ENCODE measurements at regions not wholly inside any gene's neighbourhood (a gene's known extent, or its start where the extent isn't known, plus 50 kb on each side); places are given as distances from the start of the nearest gene placed in this dataset.

GRCh38 chr6:55696501-55696900, 117.5 kb upstream of the HMGCLL1 start:
- 83% methylated on average over 1 of the region's 2 CpGs for WGBS (ENCODE audit: insufficient coverage)
- Histone ChIP-seq H3K27ac (ENCODE audit: low read depth, low read length) (no peak overlapping the region), H3K36me3 (ENCODE audit: control insufficient read depth, insufficient read depth, low read length) (no peaks in the 10 kb centered on the region), H3K4me1 (ENCODE audit: control insufficient read depth, insufficient read depth, low read length) (no peaks in the 10 kb centered on the region), H3K9me3 (ENCODE audit: control insufficient read depth, insufficient read depth, low read length) (no peaks in the 10 kb centered on the region), H3K4me3 (ENCODE audit: low read depth, low read length) (no peak overlapping the region), H3K27me3 (ENCODE audit: control insufficient read depth, insufficient read depth, low read length) (no peaks in the 10 kb centered on the region)
- no peak for DNase-seq (ENCODE audit: low read depth in 4 of 6, low spot score in 6 of 6)

- H3K9me3 ChIP-seq (ENCODE audit: control insufficient read depth, insufficient read depth, low read length), result no peaks in the 10 kb centered on the region
- no peak for DNase-seq (ENCODE audit: low read depth in 4 of 6, low spot score in 6 of 6)
- no peaks in the 10 kb centered on the region for H3K36me3 ChIP-seq (ENCODE audit: control insufficient read depth, insufficient read depth, low read length)
- H3K27ac ChIP-seq (ENCODE audit: low read depth, low read length), result no peak overlapping the region
- no peak overlapping the region for H3K4me3 ChIP-seq (ENCODE audit: low read depth, low read length)
- no CpG with 5 or more reads among the region's 2 CpGs for WGBS (ENCODE audit: insufficient coverage)
- H3K4me1 ChIP-seq (ENCODE audit: control insufficient read depth, insufficient read depth, low read length), result no peaks in the 10 kb centered on the region
- H3K27me3 ChIP-seq (ENCODE audit: control insufficient read depth, insufficient read depth, low read length), result no peaks in the 10 kb centered on the region
Observed at GRCh38 chr6:55696041-55696440, 117.0 kb upstream of the HMGCLL1 start.

GRCh38 chr6:55694759-55695158, 115.8 kb upstream of the HMGCLL1 start:
- Histone ChIP-seq H3K36me3 (ENCODE audit: control insufficient read depth, insufficient read depth, low read length) (no peaks in the 10 kb centered on the region), H3K27me3 (ENCODE audit: control insufficient read depth, insufficient read depth, low read length) (no peaks in the 10 kb centered on the region), H3K4me1 (ENCODE audit: control insufficient read depth, insufficient read depth, low read length) (no peaks in the 10 kb centered on the region), H3K4me3 (ENCODE audit: low read depth, low read length) (no peak overlapping the region), H3K9me3 (ENCODE audit: control insufficient read depth, insufficient read depth, low read length) (no peaks in the 10 kb centered on the region), H3K27ac (ENCODE audit: low read depth, low read length) (no peak overlapping the region)
- DNase-seq (ENCODE audit: low read depth in 4 of 6, low spot score in 6 of 6), result no peak

- peak in 2 of 6 donors; percentile 49 to 50 for DNase-seq (ENCODE audit: low read depth in 4 of 6, low spot score in 6 of 6)
- WGBS (ENCODE audit: insufficient coverage), result 30% methylated on average over 2 of the region's 2 CpGs
- no peaks in the 10 kb centered on the region for H3K36me3 ChIP-seq (ENCODE audit: control insufficient read depth, insufficient read depth, low read length)
- H3K9me3 ChIP-seq (ENCODE audit: control insufficient read depth, insufficient read depth, low read length), result no peaks in the 10 kb centered on the region
- no peaks in the 10 kb centered on the region for H3K4me1 ChIP-seq (ENCODE audit: control insufficient read depth, insufficient read depth, low read length)
- no peak overlapping the region for H3K27ac ChIP-seq (ENCODE audit: low read depth, low read length)
- H3K27me3 ChIP-seq (ENCODE audit: control insufficient read depth, insufficient read depth, low read length), result no peaks in the 10 kb centered on the region
- no peak overlapping the region for H3K4me3 ChIP-seq (ENCODE audit: low read depth, low read length)
Observed at GRCh38 chr6:55694148-55694547, 115.2 kb upstream of the HMGCLL1 start.

- no peaks in the 10 kb centered on the region for H3K27me3 ChIP-seq (ENCODE audit: control insufficient read depth, insufficient read depth, low read length)
- no peaks in the 10 kb centered on the region for H3K36me3 ChIP-seq (ENCODE audit: control insufficient read depth, insufficient read depth, low read length)
- H3K4me3 ChIP-seq (ENCODE audit: low read depth, low read length), result no peak overlapping the region
- no peak for DNase-seq (ENCODE audit: low read depth in 4 of 6, low spot score in 6 of 6)
- H3K4me1 ChIP-seq (ENCODE audit: control insufficient read depth, insufficient read depth, low read length), result no peaks in the 10 kb centered on the region
- H3K27ac ChIP-seq (ENCODE audit: low read depth, low read length), result no peak overlapping the region
- H3K9me3 ChIP-seq (ENCODE audit: control insufficient read depth, insufficient read depth, low read length), result no peaks in the 10 kb centered on the region
- WGBS (ENCODE audit: insufficient coverage), result 23% methylated on average over 2 of the region's 3 CpGs
Observed at GRCh38 chr6:55679503-55679902, 100.5 kb upstream of the HMGCLL1 start.

GRCh38 chr6:55678330-55679224, 99.6 kb upstream of the HMGCLL1 start:
- Histone ChIP-seq H3K27me3 (ENCODE audit: control insufficient read depth, insufficient read depth, low read length) (no peaks in the 10 kb centered on the region), H3K4me3 (ENCODE audit: low read depth, low read length) (no peak overlapping the region), H3K9me3 (ENCODE audit: control insufficient read depth, insufficient read depth, low read length) (no peaks in the 10 kb centered on the region), H3K4me1 (ENCODE audit: control insufficient read depth, insufficient read depth, low read length) (no peaks in the 10 kb centered on the region), H3K27ac (ENCODE audit: low read depth, low read length) (no peak overlapping the region), H3K36me3 (ENCODE audit: control insufficient read depth, insufficient read depth, low read length) (no peaks in the 10 kb centered on the region)
- 34% methylated on average over 2 of the region's 8 CpGs for WGBS (ENCODE audit: insufficient coverage)
- DNase-seq (ENCODE audit: low read depth in 4 of 6, low spot score in 6 of 6), result peak in 1 of 6 donors; percentile 59

- no peaks in the 10 kb centered on the region for H3K9me3 ChIP-seq (ENCODE audit: control insufficient read depth, insufficient read depth, low read length)
- no peak overlapping the region for H3K4me3 ChIP-seq (ENCODE audit: low read depth, low read length)
- no peaks in the 10 kb centered on the region for H3K4me1 ChIP-seq (ENCODE audit: control insufficient read depth, insufficient read depth, low read length)
- no peak overlapping the region for H3K27ac ChIP-seq (ENCODE audit: low read depth, low read length)
- no peak for DNase-seq (ENCODE audit: low read depth in 4 of 6, low spot score in 6 of 6)
- no peaks in the 10 kb centered on the region for H3K36me3 ChIP-seq (ENCODE audit: control insufficient read depth, insufficient read depth, low read length)
- 82% methylated on average over 2 of the region's 5 CpGs for WGBS (ENCODE audit: insufficient coverage)
- no peaks in the 10 kb centered on the region for H3K27me3 ChIP-seq (ENCODE audit: control insufficient read depth, insufficient read depth, low read length)
Observed at GRCh38 chr6:55676736-55677135, 97.7 kb upstream of the HMGCLL1 start.

- no peak for DNase-seq (ENCODE audit: low read depth in 4 of 6, low spot score in 6 of 6)
- Histone ChIP-seq H3K4me1 (ENCODE audit: control insufficient read depth, insufficient read depth, low read length) (no peaks in the 10 kb centered on the region), H3K4me3 (ENCODE audit: low read depth, low read length) (no peak overlapping the region), H3K27me3 (ENCODE audit: control insufficient read depth, insufficient read depth, low read length) (no peaks in the 10 kb centered on the region), H3K27ac (ENCODE audit: low read depth, low read length) (no peak overlapping the region), H3K36me3 (ENCODE audit: control insufficient read depth, insufficient read depth, low read length) (no peaks in the 10 kb centered on the region), H3K9me3 (ENCODE audit: control insufficient read depth, insufficient read depth, low read length) (no peaks in the 10 kb centered on the region)
Observed at GRCh38 chr6:55675941-55676340, 96.9 kb upstream of the HMGCLL1 start.

- 0% methylated on average over 1 of the region's 1 CpG for WGBS (ENCODE audit: insufficient coverage)
- Histone ChIP-seq H3K36me3 (ENCODE audit: control insufficient read depth, insufficient read depth, low read length) (no peaks in the 10 kb centered on the region), H3K4me1 (ENCODE audit: control insufficient read depth, insufficient read depth, low read length) (no peaks in the 10 kb centered on the region), H3K27ac (ENCODE audit: low read depth, low read length) (no peak overlapping the region), H3K27me3 (ENCODE audit: control insufficient read depth, insufficient read depth, low read length) (no peaks in the 10 kb centered on the region), H3K9me3 (ENCODE audit: control insufficient read depth, insufficient read depth, low read length) (no peaks in the 10 kb centered on the region), H3K4me3 (ENCODE audit: low read depth, low read length) (no peak overlapping the region)
- peak in 2 of 6 donors; percentile 45 to 70 for DNase-seq (ENCODE audit: low read depth in 4 of 6, low spot score in 6 of 6)
Observed at GRCh38 chr6:55674672-55675071, 95.7 kb upstream of the HMGCLL1 start.

- no peak overlapping the region for H3K27ac ChIP-seq (ENCODE audit: low read depth, low read length)
- no peaks in the 10 kb centered on the region for H3K27me3 ChIP-seq (ENCODE audit: control insufficient read depth, insufficient read depth, low read length)
- DNase-seq (ENCODE audit: low read depth in 4 of 6, low spot score in 6 of 6), result no peak
- H3K4me3 ChIP-seq (ENCODE audit: low read depth, low read length), result no peak overlapping the region
- no CpG with 5 or more reads among the region's 5 CpGs for WGBS (ENCODE audit: insufficient coverage)
- H3K9me3 ChIP-seq (ENCODE audit: control insufficient read depth, insufficient read depth, low read length), result no peaks in the 10 kb centered on the region
- no peaks in the 10 kb centered on the region for H3K36me3 ChIP-seq (ENCODE audit: control insufficient read depth, insufficient read depth, low read length)
- no peaks in the 10 kb centered on the region for H3K4me1 ChIP-seq (ENCODE audit: control insufficient read depth, insufficient read depth, low read length)
Observed at GRCh38 chr6:55670850-55671413, 91.9 kb upstream of the HMGCLL1 start.
